ENCODE measurements at regions not wholly inside any gene's neighbourhood (a gene's known extent, or its start where the extent isn't known, plus 50 kb on each side); places are given as distances from the start of the nearest gene placed in this dataset.

DNA sequence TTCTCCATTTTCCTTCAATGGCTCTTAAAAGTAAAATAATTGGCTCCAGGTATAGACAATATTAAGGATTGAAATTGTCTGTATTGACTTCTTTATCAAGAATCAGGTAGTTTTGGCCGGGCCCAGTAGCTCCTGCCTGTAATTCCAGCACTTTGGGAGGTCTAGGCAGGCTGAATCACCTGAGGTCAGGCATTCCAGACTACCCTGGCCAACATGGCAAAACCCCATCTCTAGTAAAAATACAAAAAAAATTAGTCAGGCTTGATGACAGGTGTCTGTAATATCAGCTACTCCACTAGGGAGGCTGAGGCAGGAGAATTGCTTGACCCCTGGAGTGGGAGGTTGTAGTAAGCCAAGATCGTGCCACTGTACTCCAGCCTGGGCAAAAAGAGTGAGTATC lies 1008.5 kb upstream of the EEF2KMT start:
- Histone ChIP-seq H3K9me3 (no peaks in the 10 kb centered on the region), H3K27ac (no peak overlapping the region), H3K4me3 (no peak overlapping the region), H3K4me1 (no peaks in the 10 kb centered on the region), H3K27me3 (no peaks in the 10 kb centered on the region), H3K36me3 (ENCODE audit: low read depth, missing control alignments) (no peaks in the 10 kb centered on the region)
- 65 to 71% methylated on average over 2 of the region's 2 CpGs for WGBS, 2 donors
- DNase-seq, result no peak
- TF ChIP-seq POLR2A (IDR thresholded peaks at IDR 0.05), result no peak
- TF ChIP-seq, protein P1, sequence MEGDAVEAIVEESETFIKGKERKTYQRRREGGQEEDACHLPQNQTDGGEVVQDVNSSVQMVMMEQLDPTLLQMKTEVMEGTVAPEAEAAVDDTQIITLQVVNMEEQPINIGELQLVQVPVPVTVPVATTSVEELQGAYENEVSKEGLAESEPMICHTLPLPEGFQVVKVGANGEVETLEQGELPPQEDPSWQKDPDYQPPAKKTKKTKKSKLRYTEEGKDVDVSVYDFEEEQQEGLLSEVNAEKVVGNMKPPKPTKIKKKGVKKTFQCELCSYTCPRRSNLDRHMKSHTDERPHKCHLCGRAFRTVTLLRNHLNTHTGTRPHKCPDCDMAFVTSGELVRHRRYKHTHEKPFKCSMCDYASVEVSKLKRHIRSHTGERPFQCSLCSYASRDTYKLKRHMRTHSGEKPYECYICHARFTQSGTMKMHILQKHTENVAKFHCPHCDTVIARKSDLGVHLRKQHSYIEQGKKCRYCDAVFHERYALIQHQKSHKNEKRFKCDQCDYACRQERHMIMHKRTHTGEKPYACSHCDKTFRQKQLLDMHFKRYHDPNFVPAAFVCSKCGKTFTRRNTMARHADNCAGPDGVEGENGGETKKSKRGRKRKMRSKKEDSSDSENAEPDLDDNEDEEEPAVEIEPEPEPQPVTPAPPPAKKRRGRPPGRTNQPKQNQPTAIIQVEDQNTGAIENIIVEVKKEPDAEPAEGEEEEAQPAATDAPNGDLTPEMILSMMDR (IDR thresholded peaks at IDR 0.05), result no peak
- intact Hi-C loops (cut with DNase I; ENCODE audit: low total_unique reads), result no loop called here

DNA sequence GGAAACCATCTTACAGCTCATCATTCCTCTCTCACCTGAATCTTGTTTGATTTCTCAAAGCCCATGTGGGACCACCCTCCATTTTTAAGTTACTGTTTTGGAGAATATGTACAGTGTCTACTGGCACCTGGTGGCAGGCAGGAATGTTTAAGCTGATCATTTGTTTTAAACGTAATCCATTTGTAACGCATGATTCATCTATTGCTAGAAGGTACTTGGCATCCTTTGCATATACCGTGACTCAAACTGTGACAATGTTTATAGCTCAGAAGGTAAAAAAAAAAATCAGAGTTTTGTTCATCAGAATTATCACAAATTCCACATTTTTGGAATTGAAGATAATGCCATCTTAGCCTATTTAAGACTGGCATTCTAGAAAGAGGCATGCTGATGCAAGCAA lies 1007.5 kb upstream of the EEF2KMT start:
- H3K36me3 ChIP-seq (ENCODE audit: low read depth, missing control alignments), result no peaks in the 10 kb centered on the region
- WGBS, 2 donors, result 79 to 81% methylated on average over 3 of the region's 3 CpGs
- H3K27ac ChIP-seq, result no peak overlapping the region
- no peaks in the 10 kb centered on the region for H3K27me3 ChIP-seq
- no peaks in the 10 kb centered on the region for H3K9me3 ChIP-seq
- H3K4me1 ChIP-seq, result no peaks in the 10 kb centered on the region
- no peak for DNase-seq
- H3K4me3 ChIP-seq, result no peak overlapping the region
- intact Hi-C loops (cut with DNase I; ENCODE audit: low total_unique reads), result no loop called here
- TF ChIP-seq, protein P1 (IDR thresholded peaks at IDR 0.05), result no peak
- no peak for TF ChIP-seq POLR2A (IDR thresholded peaks at IDR 0.05)

DNA sequence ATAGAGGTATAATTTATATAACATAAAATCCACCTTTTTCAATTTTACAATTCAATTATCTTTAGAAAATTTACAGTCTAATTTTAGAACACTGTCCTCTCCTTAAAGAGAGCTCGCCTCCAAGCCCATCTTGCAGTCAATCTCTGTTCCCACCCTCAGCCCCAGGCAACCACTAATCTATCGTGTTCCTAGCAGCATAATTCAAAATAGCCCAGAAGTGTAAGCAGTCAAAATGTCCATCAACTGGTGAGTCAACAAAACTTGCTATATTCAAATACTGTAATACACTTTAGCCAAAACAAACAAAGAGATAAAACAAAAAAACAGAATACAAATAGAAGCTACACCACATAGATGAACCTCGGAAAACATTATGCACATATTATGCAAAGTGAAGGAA lies 1006.8 kb upstream of the EEF2KMT start:
- Histone ChIP-seq H3K27ac (no peak overlapping the region), H3K36me3 (ENCODE audit: low read depth, missing control alignments) (no peaks in the 10 kb centered on the region), H3K4me1 (no peaks in the 10 kb centered on the region), H3K9me3 (no peaks in the 10 kb centered on the region), H3K27me3 (no peaks in the 10 kb centered on the region), H3K4me3 (no peak overlapping the region)
- TF ChIP-seq POLR2A (IDR thresholded peaks at IDR 0.05), result no peak
- TF ChIP-seq, protein P1 (IDR thresholded peaks at IDR 0.05), result no peak
- 77 to 78% methylated on average over 3 of the region's 3 CpGs for WGBS, 2 donors
- no peak for DNase-seq
- intact Hi-C loops (cut with DNase I; ENCODE audit: low total_unique reads), result no loop called here

DNA sequence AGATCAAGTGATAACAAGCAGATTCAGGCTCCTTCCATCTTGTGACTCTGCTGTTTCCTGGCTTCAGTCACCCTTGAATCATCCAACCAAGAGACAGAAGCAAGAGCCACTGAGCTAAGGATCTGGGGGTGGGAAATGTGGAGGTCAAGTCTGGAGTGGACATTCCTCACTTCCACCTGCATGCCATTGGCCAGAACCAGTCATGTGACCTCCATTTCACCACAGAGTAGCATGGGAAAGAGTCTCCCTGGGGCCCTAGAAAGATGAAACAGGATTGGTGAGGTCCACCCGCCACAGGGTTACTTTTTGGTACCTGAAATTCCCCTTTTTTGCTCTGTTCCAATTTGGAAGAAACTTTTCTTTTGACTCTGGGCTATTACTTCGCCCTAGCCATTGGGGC lies 1006.0 kb upstream of the EEF2KMT start:
- Histone ChIP-seq H3K4me1 (no peaks in the 10 kb centered on the region), H3K36me3 (ENCODE audit: low read depth, missing control alignments) (no peaks in the 10 kb centered on the region), H3K4me3 (no peak overlapping the region), H3K9me3 (no peaks in the 10 kb centered on the region), H3K27ac (no peak overlapping the region), H3K27me3 (no peaks in the 10 kb centered on the region)
- TF ChIP-seq, protein P1 (IDR thresholded peaks at IDR 0.05), result no peak
- TF ChIP-seq POLR2A (IDR thresholded peaks at IDR 0.05), result no peak
- 64 to 67% methylated on average over 2 of the region's 2 CpGs for WGBS, 2 donors
- intact Hi-C loops (cut with DNase I; ENCODE audit: low total_unique reads), result no loop called here
- no peak for DNase-seq

DNA sequence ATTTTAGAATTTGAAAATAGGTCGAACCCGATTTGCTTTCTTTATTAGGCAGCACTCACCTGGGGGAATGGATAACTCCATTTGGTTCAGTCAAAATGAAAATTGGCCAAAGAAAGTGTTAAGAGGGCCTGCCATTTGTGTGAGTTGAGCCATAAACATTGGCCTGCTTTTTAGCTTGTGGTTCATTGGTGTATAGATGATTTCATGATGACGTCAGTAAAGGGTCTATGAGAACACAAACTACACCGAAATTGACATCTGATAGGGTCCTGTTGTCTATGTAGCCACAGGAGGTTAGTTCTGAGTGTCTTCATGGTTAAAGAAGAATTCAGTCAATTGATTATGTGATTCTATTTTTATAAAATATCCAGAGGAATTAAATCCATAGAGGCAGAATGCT lies 1001.5 kb upstream of the EEF2KMT start:
- intact Hi-C loops (cut with DNase I; ENCODE audit: low total_unique reads), result no loop called here
- DNase-seq, result no peak
- Histone ChIP-seq H3K27ac (no peak overlapping the region), H3K4me1 (no peaks in the 10 kb centered on the region), H3K36me3 (ENCODE audit: low read depth, missing control alignments) (no peaks in the 10 kb centered on the region), H3K27me3 (no peaks in the 10 kb centered on the region), H3K9me3 (no peaks in the 10 kb centered on the region), H3K4me3 (no peak overlapping the region)
- no peak for TF ChIP-seq POLR2A (IDR thresholded peaks at IDR 0.05)
- TF ChIP-seq, protein P1 (IDR thresholded peaks at IDR 0.05), result no peak
- WGBS, 2 donors, result 86 to 87% methylated on average over 4 of the region's 4 CpGs
